NCI-H524 treated with DMSO at 0.1 percent for 48 hours (cell line): ENCODE measurements at regions not wholly inside any gene's neighbourhood (a gene's known extent, or its start where the extent isn't known, plus 50 kb on each side); places are given as distances from the start of the nearest gene placed in this dataset.

ENCODE experiments used
- DNase-seq: peaks from one replicate; lab custom pipeline; 2025; lab: John Stamatoyannopoulos, UW

DNA sequence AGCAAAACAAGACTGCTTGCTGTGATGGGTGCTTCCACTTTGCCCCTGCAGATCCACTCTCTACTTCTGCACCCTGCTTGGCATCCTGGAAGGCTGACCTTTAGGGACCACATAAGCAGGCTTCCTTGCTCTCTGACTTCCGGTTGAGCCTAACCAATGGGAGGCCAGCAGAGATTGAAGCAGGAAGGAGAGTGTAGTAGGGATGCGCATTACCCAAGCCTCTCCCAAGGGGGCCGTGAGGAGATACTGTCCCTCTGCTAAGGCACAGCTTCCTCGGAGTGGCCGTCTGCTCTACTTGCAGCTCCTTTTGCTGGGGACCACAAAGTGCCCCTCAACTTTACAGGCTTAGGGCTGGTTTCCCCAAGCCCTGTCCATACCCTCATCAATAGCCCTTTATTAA, 624.3 kb upstream of the TENM3 start:
- DNase-seq = no peak

DNA sequence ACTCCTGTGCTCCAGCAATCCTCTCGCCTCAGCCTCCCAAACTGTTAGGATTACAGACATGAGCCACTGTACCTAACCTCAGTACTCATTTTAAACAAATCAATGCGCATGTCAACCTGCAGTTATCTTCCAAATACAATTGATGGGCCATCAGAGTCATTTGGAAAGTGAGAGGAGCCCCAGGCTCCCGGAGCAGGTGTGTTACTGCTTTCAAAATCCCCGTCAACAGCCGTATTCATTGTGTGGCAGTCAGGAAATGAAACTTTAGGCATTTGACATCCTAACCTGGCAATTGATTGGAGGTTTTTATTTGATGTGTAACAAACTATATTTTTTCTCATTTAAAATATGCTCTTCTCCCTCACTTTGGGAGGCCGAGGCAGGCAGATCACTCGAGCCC, 623.6 kb upstream of the TENM3 start:
- no peak for DNase-seq

DNA sequence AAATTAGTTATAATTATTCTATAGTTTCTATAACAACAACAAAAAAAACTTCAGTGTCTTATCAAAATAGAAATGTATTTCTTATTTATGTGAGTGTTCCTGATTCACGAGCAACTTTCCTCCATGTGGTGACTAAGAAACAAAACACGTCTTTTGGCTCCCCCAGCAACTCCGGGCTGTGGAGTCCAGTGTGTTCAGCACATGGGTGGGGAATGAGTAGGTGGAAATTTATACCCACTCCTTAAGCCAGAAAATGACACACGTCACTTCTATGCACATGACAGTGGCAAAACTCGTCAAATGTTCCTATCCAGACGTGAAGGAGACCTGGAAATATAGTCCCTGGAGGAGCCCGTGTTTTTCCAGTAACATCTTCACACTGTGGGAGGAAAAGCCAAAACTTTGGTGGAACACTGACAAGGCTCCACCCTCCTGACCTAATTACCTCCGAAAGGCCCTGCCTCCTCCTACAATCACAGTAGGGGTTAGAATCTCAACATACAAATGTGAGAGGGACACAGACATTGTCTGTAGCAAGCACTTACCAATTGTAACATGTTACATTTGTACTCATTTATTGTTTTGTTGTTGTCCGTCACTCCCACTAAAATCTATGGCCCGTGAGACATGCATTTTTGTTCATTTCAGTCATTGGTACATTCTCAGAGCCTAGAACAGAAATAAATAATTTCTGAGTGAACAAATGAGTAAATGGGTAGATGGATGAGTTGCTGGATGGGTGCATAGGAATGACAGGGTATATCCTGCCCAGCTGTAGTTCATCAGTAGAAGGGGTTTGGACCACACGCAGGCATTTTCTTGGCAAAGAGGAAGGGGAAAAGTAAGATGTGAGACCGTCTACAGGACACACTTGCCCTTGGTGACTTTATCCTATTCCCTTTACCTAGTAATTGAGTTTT, 605.8 kb upstream of the TENM3 start:
- no peak for DNase-seq

DNA sequence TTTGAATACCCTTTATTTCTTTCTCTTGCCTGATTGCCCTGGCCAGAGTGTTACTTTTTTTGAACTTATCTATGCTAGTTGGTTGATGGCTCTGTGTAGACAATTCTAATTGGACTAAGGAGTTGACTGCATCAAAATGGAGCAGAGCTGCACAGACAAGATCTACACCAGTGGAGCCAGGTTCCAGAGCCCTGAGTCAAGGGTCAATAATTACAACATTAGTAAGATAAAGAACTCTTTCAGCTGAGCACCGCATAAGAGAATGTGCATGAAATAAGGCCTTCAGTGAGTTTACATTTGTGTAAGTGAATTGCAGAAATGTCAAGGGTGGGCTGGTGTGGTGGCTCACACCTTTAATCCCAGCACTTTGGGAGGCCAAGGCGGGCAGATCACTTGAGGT, 599.7 kb upstream of the TENM3 start:
- DNase-seq = no peak

DNA sequence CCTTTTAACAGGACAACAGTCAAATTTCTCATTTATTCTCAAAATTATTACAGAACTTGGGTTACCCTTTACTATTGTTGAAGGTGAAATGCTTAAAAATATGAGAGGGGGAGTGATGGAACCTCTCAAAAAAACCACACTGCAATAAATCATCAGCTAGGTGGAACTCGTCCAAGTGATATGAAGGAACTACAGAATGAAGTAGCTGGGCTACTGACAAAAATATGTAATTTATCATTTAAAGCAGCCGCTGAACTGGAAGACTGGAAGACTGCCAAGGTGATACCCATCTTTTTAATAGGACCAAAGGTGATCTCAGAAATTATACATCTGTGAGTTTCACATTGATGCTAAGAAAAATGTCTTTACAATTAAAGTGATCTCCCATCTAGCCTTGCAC, 597.7 kb upstream of the TENM3 start:
- no peak for DNase-seq

DNA sequence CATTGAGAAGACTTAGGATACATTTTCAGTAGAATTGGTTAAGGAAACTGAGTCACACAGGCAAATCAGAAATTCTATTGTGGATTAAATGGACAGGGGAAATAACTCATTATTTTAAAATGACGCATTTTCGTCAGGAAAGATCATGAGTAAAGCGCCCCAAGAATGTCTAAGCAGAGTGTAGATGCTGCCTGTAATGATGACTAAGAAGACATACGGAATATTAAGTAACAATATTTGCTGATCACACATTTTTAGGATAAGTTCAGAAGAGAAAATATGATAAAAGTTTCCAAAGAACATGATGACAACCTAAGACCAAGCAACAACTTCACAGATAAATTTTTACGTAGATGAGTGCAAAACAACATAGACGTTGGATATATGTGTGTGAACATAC, 596.3 kb upstream of the TENM3 start:
- no peak for DNase-seq

DNA sequence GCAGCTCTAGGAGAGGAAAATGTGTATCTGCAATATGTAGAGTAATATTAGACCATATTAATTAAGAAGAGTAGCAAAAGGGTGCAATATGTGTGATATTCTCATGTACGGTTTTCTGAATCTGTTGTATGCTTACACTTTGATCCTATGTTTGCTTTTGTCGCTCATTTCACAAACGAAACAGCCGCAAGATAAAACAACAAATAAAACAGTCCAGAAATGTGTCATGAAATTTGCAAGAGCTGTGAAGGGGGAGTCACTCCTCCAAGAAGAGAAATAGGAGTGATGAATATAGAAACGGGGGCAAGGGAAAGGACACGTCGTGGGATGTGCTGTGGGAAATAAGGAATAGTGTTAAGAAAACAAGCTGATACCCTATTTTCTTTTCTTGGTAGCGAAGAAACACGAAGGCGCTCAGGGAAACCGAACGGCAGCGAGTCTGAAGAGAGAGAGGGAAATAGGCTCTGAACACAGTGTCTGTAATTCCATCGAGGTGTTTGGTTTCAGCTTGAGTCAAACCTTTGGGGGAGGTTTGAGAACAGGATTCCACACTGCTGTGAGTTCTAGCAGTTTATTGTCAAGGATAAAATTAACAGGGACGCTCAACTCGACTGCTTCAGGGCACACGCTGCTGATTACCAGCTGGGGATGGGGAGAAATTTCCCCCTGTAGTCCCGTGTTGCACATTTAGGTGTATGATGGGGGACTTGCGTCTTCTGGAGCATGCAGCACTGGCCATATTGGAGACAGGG, 595.6 kb upstream of the TENM3 start:
- no peak for DNase-seq

DNA sequence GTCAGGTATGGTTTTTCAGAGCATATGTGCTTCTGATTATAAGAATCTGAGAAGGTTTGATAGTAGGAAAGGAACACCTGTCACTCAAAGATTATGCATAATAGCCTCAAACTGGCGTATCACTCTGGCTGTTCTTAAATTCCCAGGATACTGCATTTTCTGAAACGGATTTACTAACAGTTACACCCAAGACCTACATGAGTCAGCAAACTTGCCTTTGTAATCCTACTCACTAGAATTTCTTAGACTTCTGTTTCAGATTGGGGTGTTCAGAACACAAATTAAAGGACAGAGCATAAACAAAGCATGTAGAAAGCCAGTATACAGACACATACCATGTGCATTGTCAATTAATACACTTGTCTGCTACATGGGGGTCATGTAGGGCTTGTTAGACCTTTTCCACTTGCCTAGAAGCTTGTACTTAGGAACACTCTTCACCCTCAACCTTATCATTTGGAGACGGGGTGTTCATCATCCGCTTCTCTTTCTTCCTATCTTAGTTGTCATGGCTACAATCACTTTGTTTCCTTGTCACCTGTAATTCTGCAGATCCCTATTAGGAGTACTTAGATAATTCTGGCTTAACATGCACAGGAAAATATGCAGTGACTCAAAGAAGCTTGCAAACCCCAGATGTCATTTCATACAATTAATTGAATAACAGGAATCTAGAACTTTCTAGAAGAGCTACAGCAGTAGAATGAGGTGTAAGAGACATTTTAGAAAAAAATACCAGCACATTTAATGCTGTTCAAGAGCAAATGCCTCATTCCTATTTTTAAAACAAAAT, 593.0 kb upstream of the TENM3 start:
- no peak for DNase-seq

DNA sequence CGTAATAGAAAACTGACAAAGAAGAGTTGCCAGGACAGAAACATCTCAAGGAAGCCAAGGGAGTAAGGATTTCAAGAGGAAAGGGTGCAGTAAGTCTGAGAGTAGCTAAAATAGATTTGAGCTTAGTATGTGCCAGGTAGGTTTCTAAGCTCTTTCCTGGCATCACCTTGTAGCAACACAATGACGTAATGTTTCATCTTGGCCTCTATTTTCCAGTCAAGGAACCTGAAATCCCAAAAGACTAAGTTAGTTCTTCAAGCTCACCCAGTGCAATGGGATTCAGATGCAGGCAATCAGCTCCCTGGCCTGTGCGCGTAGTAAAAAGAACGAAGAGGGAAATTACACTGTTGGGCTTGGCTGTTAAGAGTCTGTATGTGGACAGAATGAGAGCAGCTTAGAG, 586.5 kb upstream of the TENM3 start:
- DNase-seq = no peak

DNA sequence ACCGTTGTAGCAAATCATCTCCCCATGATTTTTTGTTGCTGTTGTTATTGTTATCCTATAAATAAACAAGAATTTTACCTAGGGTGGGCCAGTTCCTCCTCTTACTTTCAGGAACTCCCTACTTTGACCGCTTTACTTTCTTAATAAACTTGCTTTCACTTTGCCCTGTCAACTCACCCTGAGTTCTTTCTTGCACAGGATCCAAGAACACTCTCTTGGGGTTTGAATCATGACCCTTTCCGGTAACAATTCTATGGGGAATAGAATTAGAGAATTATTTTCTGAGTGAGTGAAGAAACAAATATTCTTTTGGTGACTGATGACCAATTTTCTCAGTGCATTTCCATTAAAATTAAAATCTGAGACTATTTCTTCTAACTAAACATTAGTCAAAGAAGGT, 584.0 kb upstream of the TENM3 start:
- no peak for DNase-seq

DNA sequence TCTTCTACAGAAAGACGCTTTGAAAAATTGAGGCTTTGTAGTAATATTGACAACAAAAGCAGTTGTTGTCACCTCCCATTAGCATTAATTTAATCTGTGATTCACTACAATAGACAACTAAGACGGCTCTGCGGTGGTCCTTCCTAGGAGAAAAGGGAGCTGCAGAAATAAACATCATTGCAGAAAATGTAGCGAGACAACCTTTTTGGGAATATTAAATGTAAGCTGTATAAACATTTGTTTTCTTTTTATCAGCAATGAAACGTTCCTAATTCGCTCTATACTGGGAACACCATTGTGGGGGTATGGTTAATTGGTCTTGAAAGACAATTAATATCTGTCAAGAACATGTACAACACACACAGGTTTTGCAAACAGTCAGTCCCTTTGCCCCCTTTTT, 583.3 kb upstream of the TENM3 start:
- no peak for DNase-seq

DNA sequence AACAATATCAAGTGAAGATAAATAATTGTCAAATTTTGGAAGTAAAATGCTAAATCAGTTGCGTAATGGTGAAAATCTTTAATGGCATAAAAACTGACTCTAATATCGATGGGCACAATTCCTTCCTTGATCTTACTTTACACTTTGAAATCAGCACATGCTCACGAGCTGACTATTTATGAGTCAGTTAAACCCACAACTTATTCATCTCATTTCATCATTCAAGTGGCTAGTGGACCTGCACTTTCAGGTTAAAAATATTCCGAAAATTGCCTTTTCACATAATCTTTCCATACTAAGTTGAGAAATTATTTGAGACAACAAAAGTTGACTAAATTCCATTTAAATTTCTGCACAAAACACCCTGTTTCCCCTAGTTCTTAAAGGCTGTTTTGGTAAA, 582.1 kb upstream of the TENM3 start:
- no peak for DNase-seq

DNA sequence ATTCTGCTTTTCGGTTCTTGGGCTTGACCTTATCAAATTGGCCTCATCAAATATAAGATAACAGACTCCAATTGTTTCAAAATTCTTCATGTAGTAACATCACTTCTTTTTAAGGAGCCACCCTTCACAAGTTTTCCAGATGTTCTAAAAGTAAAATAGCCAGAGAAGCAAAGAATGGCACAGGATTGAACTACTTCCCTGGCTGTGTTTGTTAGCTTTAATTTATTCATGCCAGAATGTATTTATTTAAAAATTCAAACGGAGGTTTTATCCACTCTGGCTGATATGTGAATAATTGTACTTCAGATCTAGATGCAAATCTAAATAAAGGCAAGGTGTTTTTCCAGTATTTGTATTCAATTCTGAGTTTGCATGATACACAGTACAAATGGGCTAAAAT, 581.3 kb upstream of the TENM3 start:
- DNase-seq = no peak

DNA sequence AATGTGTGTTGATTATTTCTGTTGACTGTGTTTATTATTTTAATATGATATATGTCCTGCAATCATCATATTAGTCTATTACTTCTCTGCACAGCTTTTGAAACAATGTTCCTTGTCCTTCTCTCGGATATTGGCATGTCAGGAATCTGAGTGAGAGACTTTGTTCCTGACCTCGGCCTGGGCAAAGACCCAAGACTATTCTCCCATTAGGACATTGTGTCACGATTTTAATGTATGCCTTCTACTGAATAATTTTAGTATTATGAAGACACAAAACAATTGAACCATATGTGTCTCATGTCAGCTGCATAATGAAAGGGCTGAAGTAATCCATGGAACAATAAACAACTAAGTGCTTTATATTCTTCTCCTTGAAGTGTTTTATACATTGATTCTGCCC, 580.8 kb upstream of the TENM3 start:
- no peak for DNase-seq

DNA sequence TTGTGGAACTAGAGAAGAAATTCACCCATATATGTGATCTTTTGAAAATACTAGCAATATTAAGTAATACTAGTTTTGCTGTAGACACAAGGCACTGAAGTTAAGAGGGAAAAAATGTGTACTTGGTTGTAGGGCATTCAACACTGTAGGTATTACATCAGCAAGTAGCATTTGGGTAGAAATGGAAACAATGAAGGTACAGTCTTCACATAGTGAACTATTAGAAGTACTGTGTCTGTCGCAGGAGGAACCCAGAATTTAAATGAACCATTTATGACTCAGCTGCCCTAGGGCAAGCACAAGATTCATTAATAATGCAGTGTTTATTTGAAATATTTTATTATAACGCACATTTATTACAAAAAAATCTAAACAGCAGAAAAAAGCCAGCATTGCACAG, 572.7 kb upstream of the TENM3 start:
- no peak for DNase-seq

DNA sequence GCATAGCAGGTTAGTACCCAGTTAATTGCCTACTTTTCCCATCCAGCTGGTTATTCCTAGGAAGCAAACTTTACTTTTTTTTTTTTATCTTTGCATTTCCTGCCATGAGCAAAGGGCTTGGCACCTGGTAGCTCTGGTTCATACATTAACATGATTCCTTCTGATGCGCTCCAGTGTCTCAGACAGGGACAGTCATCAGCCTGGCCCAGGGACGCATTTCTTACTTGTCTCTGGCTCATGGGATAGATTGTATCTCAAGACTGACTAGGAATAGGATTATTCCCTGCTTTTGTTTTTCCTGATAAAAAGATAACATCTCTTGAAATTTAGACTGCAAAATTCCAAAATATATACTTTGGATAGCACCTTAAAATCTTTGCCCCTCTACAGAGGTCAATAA, 571.5 kb upstream of the TENM3 start:
- no peak for DNase-seq

DNA sequence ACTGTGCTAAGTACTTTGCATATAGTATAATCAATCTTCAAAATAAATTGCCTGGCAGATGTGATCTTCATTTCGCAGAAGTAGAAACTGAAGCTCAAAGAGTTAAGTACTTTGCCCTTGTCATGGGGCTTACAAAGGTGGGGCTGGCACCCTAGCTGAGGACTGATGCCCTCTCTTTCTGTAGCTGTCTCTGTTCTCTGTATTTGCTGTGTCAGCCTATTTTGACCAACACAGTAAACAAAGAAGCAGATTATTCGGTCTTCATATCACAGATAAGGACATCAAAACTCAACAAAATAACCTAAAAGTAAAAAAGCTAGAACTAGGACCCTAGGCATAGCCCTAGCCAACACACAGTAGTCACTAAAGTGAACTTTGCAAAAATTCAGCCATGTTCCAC, 570.5 kb upstream of the TENM3 start:
- DNase-seq = no peak

DNA sequence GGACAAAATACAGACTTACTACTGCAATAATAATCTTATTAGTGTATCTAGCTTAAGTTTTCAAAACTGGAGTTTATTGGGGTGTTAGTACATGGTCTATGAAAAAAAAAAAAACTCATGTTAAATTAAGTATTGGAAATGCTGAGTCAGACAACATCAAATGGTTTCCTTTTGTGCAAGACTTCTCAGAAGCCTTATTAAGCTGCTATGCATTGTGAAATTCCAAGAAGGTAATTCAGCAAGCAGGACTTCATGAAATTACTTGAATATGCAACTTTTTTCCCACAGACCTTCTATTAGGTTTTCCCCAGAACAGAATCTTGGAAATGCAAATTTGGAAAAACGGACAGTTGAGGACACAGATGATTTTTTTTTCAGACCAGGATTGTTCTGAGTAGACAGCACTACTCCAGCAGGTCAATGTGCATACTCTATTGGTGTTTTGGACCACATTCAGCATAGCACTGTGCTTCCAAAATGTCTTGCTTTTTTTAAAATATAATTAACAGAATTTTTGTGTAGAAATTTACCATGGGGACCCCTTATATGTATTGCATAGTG, 568.8 kb upstream of the TENM3 start:
- DNase-seq = no peak

DNA sequence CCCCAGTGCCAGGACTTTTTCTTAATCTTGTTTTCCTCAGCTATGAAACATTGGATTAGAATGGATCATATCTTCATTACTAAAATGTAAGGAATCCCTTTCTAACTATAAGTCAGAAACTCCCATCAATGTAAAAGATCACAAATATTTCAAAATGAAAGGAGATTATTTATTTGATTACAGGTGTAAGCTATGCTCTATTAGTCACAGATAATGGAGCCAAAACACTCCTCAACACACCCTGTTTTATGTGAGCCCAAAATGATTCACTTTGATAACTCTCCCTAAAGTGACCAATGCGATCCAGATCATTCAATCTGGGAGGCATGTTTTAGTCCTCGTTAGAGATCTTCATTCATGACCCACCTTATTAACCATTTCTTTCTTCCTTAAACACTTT, 566.7 kb upstream of the TENM3 start:
- no peak for DNase-seq

DNA sequence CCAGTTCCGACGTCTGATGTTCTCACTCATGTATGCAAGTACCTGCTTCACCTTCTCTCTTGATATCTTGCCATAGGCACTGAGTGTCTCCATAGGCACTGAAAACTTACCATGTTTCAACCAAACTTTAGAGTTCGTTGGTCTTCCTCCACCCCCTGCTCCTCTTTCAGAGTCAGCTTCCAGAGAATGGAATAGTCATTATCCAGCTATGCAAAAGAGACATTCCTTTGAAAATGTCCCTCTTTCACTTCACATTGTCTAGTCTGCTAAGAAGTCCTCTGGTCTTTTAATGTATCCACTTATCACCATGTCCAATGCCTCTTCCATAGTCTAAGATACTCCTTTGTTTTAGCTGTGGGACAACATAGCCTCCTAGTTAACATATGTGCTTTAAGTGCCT, 566.0 kb upstream of the TENM3 start:
- no peak for DNase-seq

DNA sequence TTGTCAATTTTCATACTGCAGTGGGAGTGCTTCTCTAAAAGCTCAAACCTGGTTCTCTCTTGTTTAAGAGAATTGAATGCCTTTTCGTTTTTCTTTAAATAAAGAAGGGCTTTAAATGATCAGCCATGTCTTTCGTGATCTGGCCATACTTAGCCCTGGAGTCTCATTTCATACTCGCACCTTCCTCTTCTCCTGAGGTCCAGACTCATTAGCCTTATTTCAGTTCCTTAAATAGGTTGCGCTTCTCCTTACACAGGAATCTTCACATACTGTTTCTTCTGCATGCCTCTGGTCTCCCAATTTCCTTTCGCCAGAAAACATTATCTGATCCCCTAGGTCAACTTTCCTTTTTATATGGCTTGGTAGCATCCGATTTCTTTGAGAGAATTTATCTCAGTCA, 565.6 kb upstream of the TENM3 start:
- no peak for DNase-seq

DNA sequence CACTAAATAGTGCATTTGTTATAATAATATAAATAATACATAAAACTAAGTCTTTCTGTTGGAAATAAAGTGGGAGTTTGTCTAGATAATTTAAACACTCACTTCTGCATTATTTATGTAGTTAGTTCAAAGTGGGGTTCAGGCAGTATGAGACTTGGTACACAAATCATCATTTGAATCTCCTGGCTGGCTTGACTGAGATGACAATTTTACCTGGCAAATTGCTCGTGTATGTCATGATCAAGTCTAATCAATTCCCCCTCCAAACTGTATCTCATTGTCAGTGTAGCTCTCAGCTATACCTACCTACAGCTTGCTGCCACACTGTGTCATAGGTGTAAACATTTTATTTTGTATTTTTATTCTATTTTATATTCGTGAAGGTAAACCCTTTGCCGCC, 563.4 kb upstream of the TENM3 start:
- no peak for DNase-seq
